ENCODE measurements at regions not wholly inside any gene's neighbourhood (a gene's known extent, or its start where the extent isn't known, plus 50 kb on each side); places are given as distances from the start of the nearest gene placed in this dataset.

GRCh38 chr22:22427542-22428065 is 80.9 kb downstream of the ZNF280B start:
- intact Hi-C loops (cut with DNase I; ENCODE audit: low total_unique reads) = no loop called here
- Histone ChIP-seq H3K4me3 (no peak overlapping the region), H3K36me3 (no peaks in the 10 kb centered on the region), H3K4me1 (no peaks in the 10 kb centered on the region), H3K27ac (no peak overlapping the region), H3K9me3 (no peaks in the 10 kb centered on the region), H3K27me3 (peaks cover 0 to 32% (median 15%) of the 10 kb centered on the region in 3 donors)
- no peak for TF ChIP-seq CTCF (IDR thresholded peaks at IDR 0.05 in 4 of 5, conservative IDR thresholded peaks at IDR 0.05 in 1 of 5)
- TF ChIP-seq POLR2A (IDR thresholded peaks at IDR 0.05) = no peak
- in situ Hi-C loops (cut with MboI; ENCODE audit: low sequenced_read_pairs in 4 of 4) = no loop called here
- DNase-seq = no peak
- no peak for ATAC-seq

GRCh38 chr22:22428222-22429098 is 80.1 kb downstream of the ZNF280B start:
- no peak for TF ChIP-seq POLR2A (IDR thresholded peaks at IDR 0.05)
- TF ChIP-seq CTCF (IDR thresholded peaks at IDR 0.05 in 4 of 5, conservative IDR thresholded peaks at IDR 0.05 in 1 of 5) = no peak
- no peaks in the 10 kb centered on the region for H3K9me3 ChIP-seq
- no peaks in the 10 kb centered on the region for H3K4me1 ChIP-seq
- H3K4me3 ChIP-seq = no peak overlapping the region
- ATAC-seq (no peak), DNase-seq (no peak)
- peaks cover 0 to 32% (median 15%) of the 10 kb centered on the region in 3 donors for H3K27me3 ChIP-seq
- intact Hi-C loops (cut with DNase I; ENCODE audit: low total_unique reads) (no loop called here), in situ Hi-C loops (cut with MboI; ENCODE audit: low sequenced_read_pairs in 4 of 4) (no loop called here)
- no peaks in the 10 kb centered on the region for H3K36me3 ChIP-seq
- H3K27ac ChIP-seq = no peak overlapping the region

GRCh38 chr22:22429369-22430108 is 79.0 kb downstream of the ZNF280B start:
- DNase-seq = no peak
- no peak overlapping the region for H3K27ac ChIP-seq
- H3K4me3 ChIP-seq = no peak overlapping the region
- H3K4me1 ChIP-seq = no peaks in the 10 kb centered on the region
- TF ChIP-seq CTCF (IDR thresholded peaks at IDR 0.05 in 4 of 5, conservative IDR thresholded peaks at IDR 0.05 in 1 of 5) (no peak), POLR2A (IDR thresholded peaks at IDR 0.05) (no peak)
- H3K27me3 ChIP-seq = peaks cover 0 to 28% (median 12%) of the 10 kb centered on the region in 3 donors
- no peak for ATAC-seq
- no peaks in the 10 kb centered on the region for H3K9me3 ChIP-seq
- in situ Hi-C loops (cut with MboI; ENCODE audit: low sequenced_read_pairs in 4 of 4) = no loop called here
- intact Hi-C loops (cut with DNase I; ENCODE audit: low total_unique reads) = no loop called here
- no peaks in the 10 kb centered on the region for H3K36me3 ChIP-seq

- intact Hi-C loops (cut with DNase I; ENCODE audit: low total_unique reads) = no loop called here
- Histone ChIP-seq H3K4me1 (no peaks in the 10 kb centered on the region), H3K36me3 (no peaks in the 10 kb centered on the region), H3K4me3 (no peak overlapping the region), H3K27me3 (peaks cover 0 to 28% (median 11%) of the 10 kb centered on the region in 3 donors), H3K27ac (no peak overlapping the region), H3K9me3 (no peaks in the 10 kb centered on the region)
- in situ Hi-C loops (cut with MboI; ENCODE audit: low sequenced_read_pairs in 4 of 4) = no loop called here
- no peak for DNase-seq
- ATAC-seq = no peak
- TF ChIP-seq CTCF (IDR thresholded peaks at IDR 0.05 in 4 of 5, conservative IDR thresholded peaks at IDR 0.05 in 1 of 5) (no peak), POLR2A (IDR thresholded peaks at IDR 0.05) (no peak)
Measured at GRCh38 chr22:22430111-22430820, 78.3 kb downstream of the ZNF280B start.

Measured in gastrocnemius medialis (tissue), 4 donors.